Activated gamma-delta T cell treated with anti-CD3 and anti-CD28 coated beads, Interleukin-2, amount 50 U/mL, for 16 hours (primary cell): ENCODE measurements at regions not wholly inside any gene's neighbourhood (a gene's known extent, or its start where the extent isn't known, plus 50 kb on each side); places are given as distances from the start of the nearest gene placed in this dataset.

Source experiments
- DNase-seq: peaks from one replicate; pipeline ENCODE4 v3.0.0-alpha.2; 2020; ENCODE audit warnings: low read depth

- DNase-seq, result no peak
Measured at GRCh38 chr6:163720005-163720404, 305.5 kb downstream of the QKI start.

DNA sequence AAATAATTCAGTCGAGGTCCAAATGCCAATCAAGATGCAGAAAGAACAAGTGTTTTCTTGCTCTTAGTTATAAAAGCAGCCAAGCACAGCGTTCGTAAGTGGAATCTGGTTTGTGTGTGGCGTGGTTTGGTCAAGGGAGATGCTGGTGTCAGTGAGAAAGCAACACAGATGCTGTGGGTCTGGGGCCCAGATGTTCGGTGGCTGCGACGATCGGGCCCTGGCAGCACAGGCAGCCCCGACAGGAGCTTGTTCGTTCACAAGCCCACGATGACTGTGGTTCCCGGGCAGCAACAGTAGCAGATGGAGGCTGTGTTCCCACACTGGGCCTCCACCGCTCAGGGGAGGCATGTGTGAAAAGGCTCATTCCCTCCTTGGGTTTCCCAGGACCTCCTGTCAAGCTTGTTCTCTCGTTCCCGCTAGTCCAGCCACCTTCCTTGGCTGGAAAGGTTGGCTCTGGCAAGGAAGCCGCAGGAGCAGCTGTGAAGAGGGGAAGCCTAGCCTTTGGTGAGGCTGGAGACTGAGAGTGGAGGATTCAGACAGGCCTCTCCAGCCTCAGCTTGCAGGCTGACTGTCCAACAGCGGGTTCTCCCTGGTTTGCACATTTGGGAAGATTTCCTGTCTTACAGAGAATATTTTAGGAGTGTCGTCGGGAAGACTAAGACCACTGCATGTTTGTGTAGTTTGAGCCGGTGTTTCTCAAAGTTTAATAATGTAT, 304.7 kb downstream of the QKI start:
- no peak for DNase-seq

GRCh38 chr6:163718537-163718936, 304.0 kb downstream of the QKI start:
- DNase-seq, result no peak

DNA sequence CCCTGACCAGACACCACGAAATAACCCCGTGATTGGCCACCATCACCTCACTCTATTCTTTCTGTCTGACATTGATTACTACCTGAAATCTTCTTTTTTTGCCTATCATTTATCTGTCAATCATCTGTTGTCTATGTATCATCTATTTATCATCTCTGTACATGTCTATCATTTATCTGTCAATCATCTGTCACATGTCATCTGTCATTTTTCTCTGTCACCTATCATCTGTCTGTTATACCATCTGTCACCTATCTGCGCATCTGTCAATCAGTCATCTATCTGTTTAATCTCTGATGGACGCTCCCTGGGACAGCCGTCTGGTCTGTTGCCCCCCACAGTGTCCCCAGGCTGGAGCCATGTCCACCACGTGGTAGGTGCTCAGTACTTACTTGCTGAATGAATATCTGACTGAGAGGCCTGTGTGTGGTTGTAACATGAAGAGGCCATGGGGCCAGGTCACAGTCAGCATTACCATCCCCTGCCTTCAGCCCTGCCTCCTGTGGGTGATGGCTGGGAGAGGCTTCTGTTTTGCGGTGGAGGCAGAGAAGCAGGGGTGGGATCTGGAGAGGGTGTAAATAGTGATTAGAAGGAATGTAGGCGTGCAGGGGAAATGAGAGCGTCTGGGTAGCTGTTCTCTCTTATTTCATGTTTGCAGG, 302.7 kb downstream of the QKI start:
- no peak for DNase-seq

GRCh38 chr6:163716690-163717089, 302.2 kb downstream of the QKI start:
- DNase-seq, result no peak

DNA sequence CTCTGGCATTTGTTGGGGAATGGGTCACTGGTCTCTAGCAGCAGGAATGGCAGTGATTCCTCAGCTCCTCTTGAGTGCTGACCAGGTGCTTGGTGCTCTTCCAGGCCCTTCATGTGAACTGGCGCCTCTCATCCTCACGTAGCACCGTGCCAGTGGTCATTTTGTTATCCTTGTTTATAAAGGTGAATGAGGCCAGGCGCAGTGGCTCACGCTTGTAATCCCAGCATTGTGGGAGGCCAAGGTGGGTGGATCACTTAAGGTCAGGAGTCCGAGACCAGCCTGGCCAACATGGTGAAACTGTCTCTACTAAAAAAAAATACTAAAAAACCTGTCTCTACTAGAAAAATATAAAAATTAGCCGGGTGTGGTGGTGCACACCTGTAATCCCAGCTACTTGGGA, 301.3 kb downstream of the QKI start:
- DNase-seq, result no peak

DNA sequence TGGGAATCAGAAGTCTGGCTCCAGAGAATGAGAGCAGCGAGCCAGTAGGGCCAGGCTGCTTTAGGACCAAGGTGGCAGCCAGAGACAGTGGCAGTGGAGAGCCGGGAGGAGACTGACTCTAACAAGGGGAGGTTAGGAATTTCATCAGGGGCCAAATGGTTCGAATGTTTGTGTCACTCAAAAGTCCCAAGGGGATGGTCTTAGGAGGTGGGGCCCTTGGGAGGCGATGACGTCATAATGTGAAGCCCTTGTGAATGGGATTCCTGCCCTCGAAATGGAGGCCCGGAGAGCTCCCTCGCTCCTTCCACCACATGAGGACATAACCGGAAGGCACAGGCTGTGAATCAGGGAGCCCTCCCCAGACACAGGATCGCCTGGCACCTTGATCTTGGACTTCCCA, 299.7 kb downstream of the QKI start:
- DNase-seq, result no peak

- no peak for DNase-seq
Measured at GRCh38 chr6:163712981-163713380, 298.5 kb downstream of the QKI start.

DNA sequence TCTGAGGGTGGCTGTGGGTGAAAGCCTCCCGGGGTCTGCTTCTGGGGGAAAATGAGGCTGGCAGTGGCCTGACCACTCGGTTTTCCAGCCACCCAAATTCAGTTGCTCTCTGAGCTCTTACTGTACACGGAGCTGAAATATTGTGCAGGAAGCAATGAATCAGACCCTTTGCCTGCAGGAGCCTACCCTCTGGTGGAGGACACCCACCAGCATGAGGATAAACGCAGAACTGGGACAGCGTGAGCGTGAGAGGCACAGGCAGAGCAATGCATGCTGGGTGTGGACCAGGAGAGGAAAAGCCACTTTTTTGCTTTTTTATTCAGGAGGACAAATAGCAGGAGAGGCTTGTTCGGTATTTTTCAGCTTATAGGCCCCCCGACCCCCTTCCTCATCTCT, 298.0 kb downstream of the QKI start:
- no peak for DNase-seq

GRCh38 chr6:163711615-163712565, 297.4 kb downstream of the QKI start:
- no peak for DNase-seq

DNA sequence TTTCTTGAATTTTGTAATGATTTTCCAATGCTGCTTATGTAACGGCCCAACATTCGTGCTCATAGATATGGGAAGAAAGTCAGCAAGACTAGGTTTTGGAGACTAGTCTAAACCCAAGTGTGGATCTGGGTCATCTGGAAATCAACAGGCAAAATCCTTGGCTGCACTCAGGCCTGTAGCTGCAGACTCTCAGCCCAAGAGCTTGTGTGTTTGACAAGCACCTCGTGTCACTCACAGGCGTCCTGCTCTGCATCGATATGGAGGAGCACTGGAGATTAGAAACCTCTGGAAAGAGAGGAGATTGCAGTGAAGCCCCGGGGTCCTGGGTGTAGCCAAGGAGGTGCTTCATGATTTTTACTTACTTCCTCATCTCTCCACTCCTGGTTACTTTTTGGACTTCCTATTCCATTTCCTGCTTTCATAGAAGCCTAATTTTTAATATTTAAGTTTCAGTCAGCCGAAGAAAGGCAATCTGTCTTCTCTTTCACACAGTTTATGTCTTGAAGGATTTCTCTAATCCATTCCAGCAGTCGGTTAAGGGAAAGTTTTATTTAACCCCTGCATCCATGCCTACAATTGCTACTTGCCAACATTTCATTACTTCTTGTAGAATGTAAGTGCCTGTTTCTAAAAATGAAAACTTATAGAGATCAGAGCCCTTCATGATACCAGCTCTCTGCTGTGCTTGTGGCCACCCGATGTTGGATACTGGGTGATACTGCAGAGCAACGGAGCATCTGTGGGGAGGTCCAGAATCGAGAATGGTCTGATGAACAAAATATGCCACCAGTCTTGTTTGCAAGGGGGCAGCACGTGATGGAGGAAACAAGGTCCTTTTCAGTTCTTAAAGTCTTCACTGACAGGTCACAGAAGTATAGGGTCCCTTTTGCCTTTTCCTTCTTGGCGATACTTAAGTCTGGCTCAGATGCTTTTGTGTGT, 296.3 kb downstream of the QKI start:
- no peak for DNase-seq

DNA sequence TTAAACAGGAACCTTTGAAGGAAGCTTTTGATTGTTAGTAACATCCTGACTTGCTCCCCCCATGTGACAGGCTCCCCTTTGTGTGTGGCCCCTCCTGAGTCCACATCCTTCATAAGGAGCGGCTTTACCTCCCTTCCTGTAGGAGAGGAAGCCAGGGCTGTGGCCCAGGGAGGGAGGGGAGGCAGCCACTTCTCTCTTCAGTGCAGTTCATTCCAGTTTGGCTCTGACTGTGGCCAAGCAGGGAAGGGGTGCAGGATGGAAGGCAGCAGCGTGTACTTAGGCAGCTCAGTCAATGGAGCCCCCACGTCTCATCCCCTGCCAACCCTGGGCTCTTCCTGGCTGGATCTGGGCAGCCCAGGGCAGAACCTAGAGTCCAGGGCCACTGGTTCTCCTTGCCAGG, 295.2 kb downstream of the QKI start:
- DNase-seq, result no peak

DNA sequence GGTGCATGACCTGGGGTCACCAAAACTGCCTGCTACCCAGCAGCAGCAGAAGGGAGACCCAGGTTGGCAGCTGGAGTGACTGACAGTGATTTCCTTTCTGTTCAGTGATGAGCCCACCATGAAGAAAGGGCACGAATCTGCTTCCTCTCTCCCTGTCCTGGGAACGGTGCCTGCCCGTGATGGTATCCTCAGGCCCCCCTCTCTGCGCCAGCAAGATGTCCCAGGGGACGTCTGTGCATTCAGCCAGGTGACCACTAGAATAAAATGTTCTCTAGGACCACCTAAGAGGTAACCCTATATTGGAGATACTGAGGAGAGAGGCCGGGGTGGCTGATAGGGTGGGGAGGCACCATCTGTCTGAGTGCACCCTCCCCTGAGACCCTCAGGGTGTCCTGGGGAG, 294.7 kb downstream of the QKI start:
- no peak for DNase-seq

DNA sequence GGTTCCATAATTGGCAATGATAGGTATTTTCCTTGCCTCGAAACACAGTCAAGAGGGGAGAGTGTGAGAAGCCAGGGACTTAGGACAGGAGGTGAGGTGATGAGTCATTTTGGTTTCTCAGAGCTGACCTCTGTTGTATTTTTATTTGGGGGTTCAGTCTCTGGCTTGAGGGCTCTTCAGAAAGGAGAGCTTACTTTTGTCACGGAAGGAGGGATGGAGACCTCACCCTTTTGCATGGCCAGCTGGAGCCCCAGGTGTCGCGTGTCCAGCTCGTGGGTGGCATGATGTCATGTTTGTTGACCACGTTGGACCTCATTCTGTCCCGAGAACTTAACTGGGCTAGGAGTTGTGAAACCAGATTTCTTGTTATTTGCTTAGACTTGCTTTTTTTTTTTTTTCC, 293.9 kb downstream of the QKI start:
- DNase-seq, result no peak

DNA sequence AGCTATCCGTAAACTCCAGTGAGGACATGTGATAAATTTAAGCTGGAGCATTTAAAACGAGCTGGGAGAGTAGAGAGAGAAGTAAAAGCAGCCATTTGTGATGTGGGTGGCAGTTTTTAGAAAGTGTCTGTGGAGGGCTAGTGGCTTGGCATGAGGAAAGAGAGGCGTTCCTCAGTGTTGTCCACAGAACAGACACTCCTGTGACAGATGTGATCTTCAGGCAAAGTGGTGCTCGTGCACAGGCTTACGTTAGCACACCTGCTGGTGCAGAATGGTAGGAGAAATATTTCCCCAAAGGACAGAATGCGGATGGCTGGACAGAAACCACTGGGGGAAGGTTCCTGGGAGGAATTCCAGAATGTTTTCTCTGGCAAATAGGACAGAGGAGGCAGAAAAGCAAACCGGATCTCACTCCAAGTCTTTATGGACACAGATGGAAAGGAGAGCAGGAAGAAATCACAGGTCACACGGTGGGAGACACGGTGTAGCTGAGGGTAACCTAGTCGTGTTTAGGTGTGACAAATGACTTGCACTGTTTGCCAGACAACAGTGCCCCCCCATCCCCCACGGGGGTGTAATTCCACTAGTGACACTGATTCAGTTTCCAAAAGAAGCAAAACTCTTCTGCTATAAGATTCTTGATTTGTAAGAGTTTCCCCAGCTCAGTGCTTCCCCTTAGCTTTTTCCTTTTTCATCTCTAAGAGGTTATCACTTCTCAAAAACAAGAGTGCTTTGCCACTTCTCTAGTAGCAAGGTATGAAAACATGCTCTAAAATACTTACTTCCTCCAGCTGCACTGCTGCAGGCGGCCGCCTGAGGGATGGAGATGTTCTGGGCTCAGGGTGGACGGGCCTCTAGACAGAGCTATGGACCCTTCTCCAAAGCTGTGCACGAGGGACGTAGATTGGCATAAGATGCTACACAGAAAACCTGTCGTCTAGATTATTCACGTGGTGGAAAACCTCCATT, 293.2 kb downstream of the QKI start:
- DNase-seq, result no peak

DNA sequence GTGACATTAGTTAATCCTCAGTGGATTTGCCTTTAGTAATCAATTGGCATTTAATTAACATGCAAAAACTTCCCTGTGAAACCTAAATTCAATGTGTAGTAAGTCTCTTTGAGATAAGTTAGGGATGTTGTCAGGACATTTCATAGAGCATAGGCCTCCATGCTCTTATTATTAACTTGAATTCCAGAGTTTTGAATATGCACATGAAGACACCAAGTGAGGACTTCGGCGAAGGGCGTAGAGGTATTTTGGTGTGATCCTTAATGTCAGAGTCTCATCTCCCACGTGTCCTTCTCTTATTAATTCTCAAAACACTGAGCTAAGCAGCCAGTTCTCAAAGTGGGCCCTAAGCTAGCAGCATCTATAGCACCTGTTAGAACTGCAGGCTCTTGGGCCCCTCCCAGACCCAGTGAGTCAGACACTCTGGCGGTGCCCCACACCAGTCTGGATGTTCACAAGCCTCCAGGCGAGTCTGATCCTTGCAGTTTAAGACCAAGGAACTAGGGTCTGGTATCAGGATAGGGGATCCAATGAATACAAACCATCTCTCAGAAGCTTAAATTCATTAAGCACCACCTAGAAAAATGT, 292.1 kb downstream of the QKI start:
- DNase-seq, result no peak

GRCh38 chr6:163705923-163706322, 291.4 kb downstream of the QKI start:
- no peak for DNase-seq

DNA sequence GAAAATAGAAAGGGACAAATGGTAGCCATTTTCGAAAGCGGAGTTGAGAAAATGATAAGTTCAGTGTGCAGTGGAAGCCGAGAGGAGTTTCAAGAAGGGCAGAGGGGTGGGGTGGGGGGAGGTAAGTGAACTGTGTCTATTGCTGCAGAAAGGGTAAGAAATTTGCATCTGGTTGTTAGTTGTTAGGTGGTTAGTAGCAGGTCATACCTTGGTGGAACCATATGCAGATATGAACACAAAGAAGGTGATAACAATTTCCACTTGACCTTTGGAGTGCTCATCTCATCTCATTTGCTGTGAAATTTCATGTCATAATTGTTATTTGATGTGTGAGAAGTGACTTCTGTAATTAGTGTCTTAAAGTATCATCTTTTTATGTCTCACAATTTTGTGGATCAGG, 288.2 kb downstream of the QKI start:
- DNase-seq, result no peak

DNA sequence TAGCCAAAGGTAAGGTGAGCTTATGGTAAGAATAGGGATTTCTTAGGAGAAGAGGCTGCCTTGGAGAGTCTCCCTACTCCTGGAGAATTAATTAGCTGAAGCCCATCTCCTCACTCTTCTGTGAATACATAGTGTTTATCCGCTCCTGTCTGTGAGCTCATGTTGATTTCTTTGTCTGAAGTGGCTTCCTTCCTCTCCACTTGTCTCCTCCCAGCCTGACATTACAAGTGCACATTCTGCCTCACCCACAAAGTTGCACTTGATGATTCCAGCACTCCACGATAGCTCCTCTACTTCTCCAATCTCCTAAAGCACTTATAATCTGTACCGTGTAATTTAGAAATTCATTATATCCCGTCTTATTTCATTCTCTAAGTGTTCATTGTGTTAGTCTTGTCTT, 287.2 kb downstream of the QKI start:
- no peak for DNase-seq

DNA sequence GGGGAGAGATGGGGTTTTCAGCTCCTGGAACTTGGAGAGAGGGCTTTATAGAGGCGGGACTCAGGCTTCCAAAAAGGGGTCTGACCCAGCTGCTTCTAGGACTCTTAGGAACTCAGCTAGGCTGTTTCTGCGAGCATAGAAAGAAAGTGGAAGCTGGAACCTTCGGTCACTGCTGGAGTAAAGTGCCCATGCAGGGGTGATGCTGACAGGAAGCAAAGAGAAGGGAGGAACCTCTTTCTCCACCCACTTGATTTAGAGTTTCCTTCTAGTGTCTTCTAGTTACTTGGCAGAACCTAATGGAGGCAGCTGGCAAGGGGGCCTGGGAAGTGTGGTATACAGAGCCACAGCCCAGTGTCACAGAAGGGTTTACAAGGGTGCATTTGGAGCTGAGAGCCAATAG, 283.6 kb downstream of the QKI start:
- no peak for DNase-seq
